ENCODE measurements at regions not wholly inside any gene's neighbourhood (a gene's known extent, or its start where the extent isn't known, plus 50 kb on each side); places are given as distances from the start of the nearest gene placed in this dataset.

DNA sequence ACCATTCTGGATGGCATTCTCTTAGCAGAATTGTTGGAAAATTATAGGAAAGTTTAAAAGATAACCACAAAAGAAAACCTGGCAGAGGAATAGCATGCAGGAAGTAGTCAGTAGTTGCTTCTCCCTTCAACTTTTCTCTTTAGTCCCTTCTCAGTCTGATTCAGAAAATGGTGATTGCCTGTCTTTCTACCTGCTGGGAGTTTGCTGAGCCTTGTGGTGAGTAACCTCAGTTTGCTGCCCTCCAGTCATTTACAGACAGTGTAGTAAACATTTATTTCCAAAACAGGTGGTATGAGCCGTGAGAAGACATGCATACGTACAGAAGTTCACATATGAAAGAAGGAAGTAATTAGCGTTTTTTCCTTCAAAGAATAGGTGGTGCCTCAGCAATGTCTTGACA, 224.7 kb upstream of the POU1F1 start:
- CTCF ChIA-PET, result no interaction called here
- H3K36me3 ChIP-seq (ENCODE audit: insufficient read depth, low read length, poor library complexity, severe bottlenecking), result no peaks in the 10 kb centered on the region

DNA sequence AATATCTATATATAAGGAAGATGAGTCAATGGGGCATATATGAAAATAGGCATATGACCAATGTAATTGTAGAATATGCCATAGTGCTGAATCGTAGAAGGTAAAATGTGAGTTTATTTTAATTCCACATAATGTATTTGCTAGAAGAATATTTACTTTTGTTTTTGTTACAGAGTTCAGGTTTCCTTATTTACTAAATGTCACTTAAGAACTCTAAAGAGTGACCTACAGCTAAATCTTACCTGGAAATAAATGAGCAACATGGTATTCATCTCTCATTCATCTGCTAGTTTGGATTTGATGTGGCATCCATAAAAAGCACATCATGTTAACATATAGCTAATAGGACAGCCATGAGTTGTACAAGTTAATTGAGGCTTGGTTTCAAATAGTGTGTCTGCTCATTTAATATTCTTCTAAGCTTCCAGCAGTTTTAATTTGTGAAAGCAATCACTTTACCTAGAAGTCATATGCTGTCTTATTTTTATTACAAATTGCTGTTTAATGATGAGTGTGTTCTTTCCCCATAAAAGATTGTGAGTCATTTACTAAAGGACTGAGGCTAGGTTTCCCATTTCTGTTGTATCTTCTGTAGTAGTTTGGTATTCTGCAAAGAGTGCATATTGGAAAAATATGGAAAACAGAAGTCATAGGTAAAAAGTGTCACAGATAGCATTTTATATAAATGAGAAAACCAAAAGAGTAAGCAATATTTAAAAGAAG, 222.1 kb upstream of the POU1F1 start:
- intact Hi-C loops (cut with micrococcal nuclease; ENCODE audit: unreplicated experiment), result no loop called here
- Histone ChIP-seq H3K27me3 (replicated peaks; ENCODE audit: insufficient read depth, low read depth, low read length, poor library complexity) (no peaks in the 10 kb centered on the region), H3K9me3 (ENCODE audit: low read depth, low read length, poor library complexity, severe bottlenecking) (no peaks in the 10 kb centered on the region), H3K36me3 (ENCODE audit: insufficient read depth, low read length, poor library complexity, severe bottlenecking) (no peaks in the 10 kb centered on the region), H3K4me1 (ENCODE audit: insufficient read depth, low read length, poor library complexity, severe bottlenecking) (peaks cover 17% of the 10 kb centered on the region), H3K4me3 (ENCODE audit: low read depth, low read length, poor library complexity, severe bottlenecking) (no peak overlapping the region), H3K27ac (ENCODE audit: low read depth, low read length, poor library complexity, severe bottlenecking) (no peak overlapping the region)
- TF ChIP-seq, protein P1, sequence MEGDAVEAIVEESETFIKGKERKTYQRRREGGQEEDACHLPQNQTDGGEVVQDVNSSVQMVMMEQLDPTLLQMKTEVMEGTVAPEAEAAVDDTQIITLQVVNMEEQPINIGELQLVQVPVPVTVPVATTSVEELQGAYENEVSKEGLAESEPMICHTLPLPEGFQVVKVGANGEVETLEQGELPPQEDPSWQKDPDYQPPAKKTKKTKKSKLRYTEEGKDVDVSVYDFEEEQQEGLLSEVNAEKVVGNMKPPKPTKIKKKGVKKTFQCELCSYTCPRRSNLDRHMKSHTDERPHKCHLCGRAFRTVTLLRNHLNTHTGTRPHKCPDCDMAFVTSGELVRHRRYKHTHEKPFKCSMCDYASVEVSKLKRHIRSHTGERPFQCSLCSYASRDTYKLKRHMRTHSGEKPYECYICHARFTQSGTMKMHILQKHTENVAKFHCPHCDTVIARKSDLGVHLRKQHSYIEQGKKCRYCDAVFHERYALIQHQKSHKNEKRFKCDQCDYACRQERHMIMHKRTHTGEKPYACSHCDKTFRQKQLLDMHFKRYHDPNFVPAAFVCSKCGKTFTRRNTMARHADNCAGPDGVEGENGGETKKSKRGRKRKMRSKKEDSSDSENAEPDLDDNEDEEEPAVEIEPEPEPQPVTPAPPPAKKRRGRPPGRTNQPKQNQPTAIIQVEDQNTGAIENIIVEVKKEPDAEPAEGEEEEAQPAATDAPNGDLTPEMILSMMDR (conservative IDR thresholded peaks at IDR 0.05; ENCODE audit: low read depth, low read length), result no peak
- no peak for TF ChIP-seq EZH2 (IDR thresholded peaks at IDR 0.05; ENCODE audit: borderline replicate concordance, low read depth, low read length, poor library complexity, severe bottlenecking)
- no peak for DNase-seq (ENCODE audit: low spot score)
- ChIA-PET POLR2A (ENCODE audit: low non-redundant PET) (no interaction called here), CTCF (no interaction called here)
- BruUV-seq (replicated peaks), result no TSS peak

More for the DNA sequence above, 224.7 kb upstream of the POU1F1 start:
- intact Hi-C loops (cut with micrococcal nuclease; ENCODE audit: unreplicated experiment), result no loop called here
- DNase-seq (ENCODE audit: low spot score), result no peak
- TF ChIP-seq, protein P1 (conservative IDR thresholded peaks at IDR 0.05; ENCODE audit: low read depth, low read length), result no peak
- no peak for TF ChIP-seq EZH2 (IDR thresholded peaks at IDR 0.05; ENCODE audit: borderline replicate concordance, low read depth, low read length, poor library complexity, severe bottlenecking)
- no peak overlapping the region for H3K27ac ChIP-seq (ENCODE audit: low read depth, low read length, poor library complexity, severe bottlenecking)
- H3K9me3 ChIP-seq (ENCODE audit: low read depth, low read length, poor library complexity, severe bottlenecking), result no peaks in the 10 kb centered on the region
- no peaks in the 10 kb centered on the region for H3K27me3 ChIP-seq (replicated peaks; ENCODE audit: insufficient read depth, low read depth, low read length, poor library complexity)
- BruUV-seq (replicated peaks), result no TSS peak
- POLR2A ChIA-PET (ENCODE audit: low non-redundant PET), result no interaction called here
- peaks cover 29% of the 10 kb centered on the region for H3K4me1 ChIP-seq (ENCODE audit: insufficient read depth, low read length, poor library complexity, severe bottlenecking)
- no peak overlapping the region for H3K4me3 ChIP-seq (ENCODE audit: low read depth, low read length, poor library complexity, severe bottlenecking)

DNA sequence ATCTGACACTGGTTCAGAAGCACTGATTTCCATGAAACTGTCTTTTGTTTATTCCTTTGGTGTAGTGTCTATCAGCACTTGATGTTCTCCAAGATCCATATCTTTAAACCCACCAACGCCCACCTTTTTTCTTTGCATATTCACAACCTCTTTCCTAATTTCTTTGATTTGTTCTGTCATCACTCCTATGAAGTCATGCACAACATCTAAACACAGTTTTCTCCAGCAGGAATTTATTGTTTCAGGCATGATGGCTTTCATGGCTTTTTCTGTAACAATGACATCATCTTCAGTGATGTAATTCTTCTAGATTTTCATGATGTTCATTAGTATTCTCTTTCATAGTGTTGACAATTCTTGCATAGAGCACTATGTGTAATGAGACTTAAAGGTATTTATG, 219.6 kb upstream of the POU1F1 start:
- no peak overlapping the region for H3K4me3 ChIP-seq (ENCODE audit: low read depth, low read length, poor library complexity, severe bottlenecking)
- H3K4me1 ChIP-seq (ENCODE audit: insufficient read depth, low read length, poor library complexity, severe bottlenecking), result peaks cover 3% of the 10 kb centered on the region
- POLR2A ChIA-PET (ENCODE audit: low non-redundant PET), result no interaction called here
- no peak overlapping the region for H3K27ac ChIP-seq (ENCODE audit: low read depth, low read length, poor library complexity, severe bottlenecking)
- CTCF ChIA-PET, result no interaction called here
- H3K36me3 ChIP-seq (ENCODE audit: insufficient read depth, low read length, poor library complexity, severe bottlenecking), result no peaks in the 10 kb centered on the region
- BruUV-seq (replicated peaks), result no TSS peak
- no peaks in the 10 kb centered on the region for H3K9me3 ChIP-seq (ENCODE audit: low read depth, low read length, poor library complexity, severe bottlenecking)
- H3K27me3 ChIP-seq (replicated peaks; ENCODE audit: insufficient read depth, low read depth, low read length, poor library complexity), result no peaks in the 10 kb centered on the region
- DNase-seq (ENCODE audit: low spot score), result no peak
- TF ChIP-seq, protein P1 (conservative IDR thresholded peaks at IDR 0.05; ENCODE audit: low read depth, low read length), result no peak
- intact Hi-C loops (cut with micrococcal nuclease; ENCODE audit: unreplicated experiment), result no loop called here
